ENCODE measurements at regions not wholly inside any gene's neighbourhood (a gene's known extent, or its start where the extent isn't known, plus 50 kb on each side); places are given as distances from the start of the nearest gene placed in this dataset.

DNA sequence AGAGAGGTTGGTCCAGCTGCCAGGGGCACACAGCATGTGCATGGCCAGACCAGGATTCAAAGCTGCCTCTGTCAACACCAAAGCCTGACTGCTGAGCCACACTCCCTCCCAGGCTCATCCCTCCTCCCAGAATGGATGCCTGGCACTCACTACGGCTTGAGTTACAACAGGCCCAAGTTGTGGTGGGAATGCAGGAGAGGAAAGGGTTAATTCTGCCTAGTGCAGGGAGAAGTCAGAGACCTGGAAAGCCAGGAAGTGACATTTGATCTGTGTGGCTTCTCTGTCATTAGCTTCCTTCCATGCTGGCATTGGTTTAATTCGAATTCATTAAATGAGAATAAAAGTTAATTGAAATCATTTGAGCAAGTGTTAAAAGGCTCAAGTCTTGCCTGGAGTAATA, 150.0 kb downstream of the NSG2 start:
- ChIA-PET POLR2A (no interaction called here), CTCF (no interaction called here)
- ATAC-seq (no peak), DNase-seq (no peak)
- no peak overlapping the region for H3K27ac Mint-ChIP-seq
- intact Hi-C loops (cut with DNase I, micrococcal nuclease): no loop called here
- H3K4me1 Mint-ChIP-seq: no peaks in the 10 kb centered on the region
- no peaks in the 10 kb centered on the region for H3K9me3 Mint-ChIP-seq (ENCODE audit: low read depth)
- peaks cover 2% of the 10 kb centered on the region for H3K27me3 Mint-ChIP-seq
- H3K36me3 Mint-ChIP-seq (ENCODE audit: low read depth): no peaks in the 10 kb centered on the region
- no peak overlapping the region for H3K4me3 Mint-ChIP-seq

DNA sequence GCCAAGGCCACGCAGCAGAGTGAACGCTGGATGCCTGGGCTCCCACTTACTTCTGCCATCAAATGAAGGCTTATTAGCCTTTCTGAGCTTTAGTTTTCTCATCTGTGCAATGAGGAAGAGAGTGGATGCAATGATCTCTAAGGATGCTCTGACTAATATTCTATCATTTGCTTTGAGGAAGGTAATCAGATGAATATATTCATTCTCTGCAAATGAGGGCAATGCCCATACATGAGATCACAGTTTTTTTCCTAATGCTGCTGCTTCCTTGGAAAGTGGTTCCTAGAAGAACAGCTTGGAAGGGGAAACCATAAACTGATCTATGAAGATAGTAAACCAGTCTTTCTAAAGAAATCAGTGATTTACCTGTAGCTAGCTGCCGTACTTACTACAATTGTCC, 152.4 kb downstream of the NSG2 start:
- DNase-seq (no peak), ATAC-seq (no peak)
- CTCF ChIA-PET: no interaction called here
- POLR2A ChIA-PET: no interaction called here
- intact Hi-C loops (cut with DNase I, micrococcal nuclease): no loop called here
- Mint-ChIP-seq H3K9me3 (ENCODE audit: low read depth) (no peaks in the 10 kb centered on the region), H3K4me3 (no peak overlapping the region), H3K4me1 (no peaks in the 10 kb centered on the region), H3K27me3 (peaks cover 4% of the 10 kb centered on the region), H3K36me3 (ENCODE audit: low read depth) (no peaks in the 10 kb centered on the region), H3K27ac (no peak overlapping the region)

DNA sequence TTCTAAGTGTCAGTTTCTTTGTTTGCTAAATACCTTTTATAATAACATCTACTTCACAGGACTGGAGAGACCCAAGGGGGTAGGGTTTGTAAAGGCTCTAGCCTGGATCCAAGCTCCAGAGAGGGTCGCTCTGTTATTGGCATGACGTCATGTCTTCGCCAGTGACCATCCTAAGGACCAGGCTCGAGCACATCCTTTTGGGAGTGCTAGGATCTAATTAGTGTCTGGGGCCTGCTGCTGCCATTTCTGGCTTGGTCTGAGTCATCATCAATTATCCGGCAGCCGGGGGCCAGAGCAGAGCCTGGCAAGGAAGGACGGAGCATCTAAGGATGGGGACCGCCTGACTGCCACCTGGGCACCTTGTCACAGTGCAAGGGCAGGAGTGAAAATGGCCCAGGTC, 153.0 kb downstream of the NSG2 start:
- DNase-seq: no peak
- Mint-ChIP-seq H3K9me3 (ENCODE audit: low read depth) (no peaks in the 10 kb centered on the region), H3K27me3 (peaks cover 4% of the 10 kb centered on the region), H3K27ac (no peak overlapping the region), H3K4me3 (no peak overlapping the region), H3K36me3 (ENCODE audit: low read depth) (no peaks in the 10 kb centered on the region), H3K4me1 (no peaks in the 10 kb centered on the region)
- ChIA-PET CTCF (no interaction called here), POLR2A (no interaction called here)
- intact Hi-C loops (cut with DNase I, micrococcal nuclease): no loop called here
- no peak for ATAC-seq

DNA sequence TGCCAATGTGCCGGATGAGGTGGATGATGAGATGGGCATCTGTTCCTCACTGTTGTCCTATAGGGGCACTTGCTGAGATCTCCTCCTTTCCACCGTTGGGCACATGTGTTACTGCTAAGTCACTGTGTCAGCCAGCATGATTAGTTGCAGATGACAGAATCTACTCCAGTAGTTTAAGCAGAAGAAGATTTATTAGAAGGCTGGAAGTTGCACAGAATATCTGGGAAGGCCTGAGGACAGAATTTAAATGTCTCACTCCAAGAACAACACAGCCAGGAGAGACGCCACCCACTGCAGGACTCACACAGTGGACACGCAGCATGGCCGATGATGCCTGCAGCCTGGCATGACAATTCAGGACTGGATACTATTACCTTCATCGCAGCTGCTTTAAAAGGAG, 157.5 kb downstream of the NSG2 start:
- intact Hi-C loops (cut with DNase I, micrococcal nuclease): no loop called here
- H3K4me1 Mint-ChIP-seq: no peaks in the 10 kb centered on the region
- H3K4me3 Mint-ChIP-seq: no peak overlapping the region
- peaks cover 2% of the 10 kb centered on the region for H3K27me3 Mint-ChIP-seq
- H3K9me3 Mint-ChIP-seq (ENCODE audit: low read depth): no peaks in the 10 kb centered on the region
- ATAC-seq: no peak
- POLR2A ChIA-PET: no interaction called here
- H3K27ac Mint-ChIP-seq: no peak overlapping the region
- CTCF ChIA-PET: no interaction called here
- DNase-seq: no peak
- no peaks in the 10 kb centered on the region for H3K36me3 Mint-ChIP-seq (ENCODE audit: low read depth)

DNA sequence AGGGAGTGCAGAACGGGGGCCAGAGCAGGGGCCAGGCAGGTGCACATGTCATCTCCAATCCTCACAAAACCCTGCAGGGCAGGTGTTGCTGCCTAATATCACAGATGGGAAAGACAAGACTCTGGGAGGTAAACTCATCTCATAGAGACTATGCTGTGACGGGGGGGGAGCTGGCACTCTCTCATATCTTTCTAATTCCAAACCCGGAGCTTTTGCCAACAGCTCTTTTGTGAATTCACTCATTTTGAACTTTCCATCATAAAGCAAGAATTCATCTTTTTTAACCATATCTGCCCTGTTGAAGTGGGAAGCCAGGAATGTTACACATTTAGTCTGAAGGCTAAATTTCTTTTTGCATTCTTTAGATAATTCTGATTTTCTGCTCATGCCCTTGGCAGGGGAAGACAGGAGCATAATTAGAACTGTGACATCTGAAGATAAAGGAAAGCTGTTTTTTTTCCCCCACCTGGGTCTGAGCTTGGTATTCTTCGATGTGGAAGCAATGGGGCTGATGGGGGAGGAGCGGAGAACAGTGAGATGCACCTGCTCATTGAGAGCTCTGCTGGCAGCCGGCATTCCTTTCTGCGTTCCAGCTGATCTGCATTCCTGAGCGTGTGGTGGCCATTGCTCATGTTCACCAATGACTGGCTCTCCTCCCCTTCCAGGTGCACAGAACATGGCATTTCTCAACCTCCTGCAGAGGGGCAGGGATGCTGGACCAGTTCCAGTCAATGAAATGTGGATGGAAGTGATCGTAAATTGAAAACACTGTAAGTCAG, 159.2 kb downstream of the NSG2 start:
- no peak for DNase-seq
- no peaks in the 10 kb centered on the region for H3K9me3 Mint-ChIP-seq (ENCODE audit: low read depth)
- no peaks in the 10 kb centered on the region for H3K4me1 Mint-ChIP-seq
- H3K36me3 Mint-ChIP-seq (ENCODE audit: low read depth): no peaks in the 10 kb centered on the region
- no peak for ATAC-seq
- intact Hi-C loops (cut with DNase I, micrococcal nuclease): no loop called here
- peaks cover 5% of the 10 kb centered on the region for H3K27me3 Mint-ChIP-seq
- no peak overlapping the region for H3K4me3 Mint-ChIP-seq
- no peak overlapping the region for H3K27ac Mint-ChIP-seq
- POLR2A ChIA-PET: no interaction called here
- CTCF ChIA-PET: interaction anchor here (0.6 kb wide), 1 partner anchor 13 kb away, joined by 3 read pairs; no protein-coding TSS in a partner anchor

DNA sequence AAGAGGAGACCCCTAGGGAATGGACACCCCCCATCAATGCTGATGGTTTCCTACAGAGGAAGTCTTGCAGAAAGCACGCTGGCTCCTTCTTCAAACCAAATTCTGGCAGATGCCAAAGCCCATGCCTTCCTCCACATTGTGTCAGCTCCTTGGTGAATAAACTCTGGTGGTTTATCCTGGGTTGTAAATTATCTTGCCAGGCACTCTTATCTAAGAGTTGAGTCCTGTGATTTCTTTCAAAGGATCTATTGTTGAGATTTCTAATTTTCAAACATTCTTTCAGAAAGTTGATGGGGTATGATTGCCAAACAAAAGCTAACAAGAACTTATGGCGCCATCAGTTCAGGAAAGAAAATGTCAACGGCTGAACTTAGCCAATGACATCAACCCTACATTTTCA, 160.4 kb downstream of the NSG2 start:
- Mint-ChIP-seq H3K27me3 (peaks cover 9% of the 10 kb centered on the region), H3K4me3 (no peak overlapping the region), H3K4me1 (no peaks in the 10 kb centered on the region), H3K27ac (no peak overlapping the region), H3K9me3 (ENCODE audit: low read depth) (no peaks in the 10 kb centered on the region), H3K36me3 (ENCODE audit: low read depth) (no peaks in the 10 kb centered on the region)
- no peak for ATAC-seq
- no peak for DNase-seq
- POLR2A ChIA-PET: no interaction called here
- intact Hi-C loops (cut with DNase I, micrococcal nuclease): no loop called here
- CTCF ChIA-PET: no interaction called here

DNA sequence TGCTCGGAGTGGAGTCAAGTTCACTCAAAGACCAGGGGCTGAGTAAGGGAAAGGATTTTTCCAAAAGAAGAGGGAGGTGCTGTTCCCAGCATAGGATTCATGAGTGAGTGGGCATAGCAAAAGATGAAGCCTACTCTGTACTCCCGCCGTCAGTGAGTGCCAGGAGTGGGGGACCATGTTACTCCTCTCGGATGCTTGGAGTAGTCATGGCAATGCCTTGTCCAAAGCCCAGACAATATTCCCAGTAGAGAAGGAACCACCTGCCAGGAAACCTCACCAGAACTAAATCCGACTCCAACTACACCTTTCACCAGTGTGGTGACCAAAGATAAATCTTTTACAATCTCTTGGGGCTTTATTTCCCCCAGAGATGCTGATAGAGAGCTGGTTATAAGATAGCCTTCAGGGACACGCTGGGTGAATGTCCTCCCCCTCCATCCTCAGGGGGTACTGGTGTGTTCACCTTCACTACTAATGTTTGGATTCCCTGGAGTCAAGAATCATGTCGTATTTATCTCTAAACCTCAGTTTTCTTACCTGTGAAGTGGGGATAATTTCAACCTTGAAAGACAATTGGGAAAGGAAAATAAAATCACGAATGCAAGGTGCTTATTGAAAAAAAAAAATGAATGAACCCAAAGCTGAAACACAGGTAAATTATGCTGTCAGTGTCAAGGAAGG, 165.2 kb downstream of the NSG2 start:
- ATAC-seq (no peak), DNase-seq (no peak)
- Mint-ChIP-seq H3K27me3 (peaks cover 7% of the 10 kb centered on the region), H3K27ac (no peak overlapping the region), H3K4me1 (no peaks in the 10 kb centered on the region), H3K4me3 (no peak overlapping the region), H3K9me3 (ENCODE audit: low read depth) (no peaks in the 10 kb centered on the region), H3K36me3 (ENCODE audit: low read depth) (no peaks in the 10 kb centered on the region)
- intact Hi-C loops (cut with DNase I, micrococcal nuclease): no loop called here
- ChIA-PET POLR2A (no interaction called here), CTCF (interaction anchor here (0.6 kb wide), 1 partner anchor 52 kb away, joined by 3 read pairs; no protein-coding TSS in a partner anchor)

DNA sequence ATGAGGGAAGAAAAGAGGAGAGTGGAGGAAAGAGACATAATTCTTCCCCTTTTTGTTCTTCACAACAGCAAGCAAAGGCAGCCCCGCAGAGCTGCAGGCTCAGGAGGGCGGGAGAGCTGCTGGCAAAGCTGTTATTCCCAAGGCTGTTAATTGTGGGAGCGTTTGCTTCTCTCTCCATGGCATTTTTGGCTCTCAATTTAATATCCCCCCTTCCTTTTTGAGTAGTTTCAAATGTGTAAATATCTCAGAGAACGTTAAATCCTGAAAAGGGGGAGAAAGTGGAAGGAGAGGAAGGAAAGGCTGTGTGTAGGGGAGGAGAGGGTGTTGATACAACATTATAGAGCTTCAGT, 165.7 kb downstream of the NSG2 start:
- no peak for DNase-seq
- POLR2A ChIA-PET: no interaction called here
- Mint-ChIP-seq H3K4me1 (no peaks in the 10 kb centered on the region), H3K4me3 (no peak overlapping the region), H3K27me3 (peaks cover 7% of the 10 kb centered on the region), H3K9me3 (ENCODE audit: low read depth) (no peaks in the 10 kb centered on the region), H3K27ac (no peak overlapping the region), H3K36me3 (ENCODE audit: low read depth) (no peaks in the 10 kb centered on the region)
- intact Hi-C loops (cut with DNase I, micrococcal nuclease): no loop called here
- ATAC-seq: no peak
- CTCF ChIA-PET: interaction anchor here (0.6 kb wide), 1 partner anchor 52 kb away, joined by 3 read pairs; no protein-coding TSS in a partner anchor

DNA sequence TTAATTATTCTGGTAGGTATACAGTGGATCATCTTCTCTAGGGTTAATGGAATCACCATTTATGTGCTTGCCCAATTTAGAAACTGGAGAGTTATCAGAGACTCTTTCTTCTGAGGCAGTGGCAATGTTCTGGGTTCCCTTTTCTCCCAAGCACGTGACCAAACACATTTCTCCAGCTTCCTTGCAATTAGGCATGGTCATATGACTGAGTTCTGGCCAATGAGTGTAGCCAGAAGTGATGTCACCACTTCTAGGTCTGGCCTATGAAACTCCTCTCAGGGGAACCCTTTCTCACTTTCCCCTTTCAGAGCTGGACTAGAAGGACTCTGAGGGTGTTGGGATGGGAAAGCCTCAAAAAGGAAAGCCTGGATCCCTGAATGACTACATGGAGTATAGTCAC, 172.0 kb downstream of the NSG2 start:
- intact Hi-C loops (cut with DNase I, micrococcal nuclease): no loop called here
- POLR2A ChIA-PET: no interaction called here
- no peak for DNase-seq
- no peak for ATAC-seq
- H3K27me3 Mint-ChIP-seq: no peaks in the 10 kb centered on the region
- no peaks in the 10 kb centered on the region for H3K9me3 Mint-ChIP-seq (ENCODE audit: low read depth)
- no peaks in the 10 kb centered on the region for H3K4me1 Mint-ChIP-seq
- CTCF ChIA-PET: no interaction called here
- H3K4me3 Mint-ChIP-seq: no peak overlapping the region
- no peaks in the 10 kb centered on the region for H3K36me3 Mint-ChIP-seq (ENCODE audit: low read depth)
- H3K27ac Mint-ChIP-seq: no peak overlapping the region

DNA sequence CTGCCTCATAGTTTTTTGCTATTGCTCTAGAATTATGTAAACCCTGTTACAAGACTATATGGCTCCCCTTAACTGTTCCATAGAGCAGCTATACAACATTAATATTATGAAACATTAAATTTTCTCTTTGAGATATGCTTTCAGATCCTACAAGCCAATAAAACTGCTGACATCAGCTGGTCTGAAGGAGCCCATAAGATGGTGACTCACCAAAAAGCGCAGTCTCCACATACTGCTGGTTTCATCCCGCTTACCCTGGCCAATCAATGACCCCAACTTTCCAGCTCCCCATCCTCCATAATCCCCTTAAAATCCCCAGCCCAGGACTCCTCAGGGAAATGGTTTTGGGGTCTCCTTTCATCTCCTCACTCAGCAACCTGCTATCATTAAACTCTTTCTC, 172.7 kb downstream of the NSG2 start:
- no peaks in the 10 kb centered on the region for H3K4me1 Mint-ChIP-seq
- no peaks in the 10 kb centered on the region for H3K27me3 Mint-ChIP-seq
- no peaks in the 10 kb centered on the region for H3K36me3 Mint-ChIP-seq (ENCODE audit: low read depth)
- no peaks in the 10 kb centered on the region for H3K9me3 Mint-ChIP-seq (ENCODE audit: low read depth)
- no peak overlapping the region for H3K27ac Mint-ChIP-seq
- ATAC-seq (no peak), DNase-seq (no peak)
- intact Hi-C loops (cut with DNase I, micrococcal nuclease): no loop called here
- CTCF ChIA-PET: interaction anchor here (0.6 kb wide), 2 partner anchors 14 to 512 kb away, joined by 3 read pairs; no protein-coding TSS in a partner anchor
- H3K4me3 Mint-ChIP-seq: no peak overlapping the region
- POLR2A ChIA-PET: no interaction called here

DNA sequence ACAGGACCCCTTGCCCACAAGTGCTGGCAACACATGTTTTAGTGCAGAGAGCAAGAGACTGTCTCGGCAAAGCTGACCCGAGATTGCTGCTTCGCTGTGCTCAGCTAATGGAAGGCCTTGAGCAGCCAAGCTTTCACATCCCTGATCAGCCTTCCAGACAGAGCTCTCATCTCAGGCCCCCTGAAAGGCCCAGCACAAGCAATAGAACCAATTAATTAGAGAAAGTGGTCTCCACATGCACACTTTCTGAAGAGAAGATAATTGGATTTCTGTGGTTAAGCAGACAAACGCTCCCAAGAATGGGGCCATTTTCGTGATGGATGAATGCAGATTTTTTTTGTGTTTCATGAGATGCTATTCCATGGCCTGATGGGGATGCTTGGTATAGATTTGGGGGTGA, 174.9 kb downstream of the NSG2 start:
- H3K27me3 Mint-ChIP-seq: peaks cover 1% of the 10 kb centered on the region
- H3K4me3 Mint-ChIP-seq: no peak overlapping the region
- no peak for ATAC-seq
- ChIA-PET POLR2A (no interaction called here), CTCF (interaction anchor here (0.6 kb wide), 1 partner anchor 683 kb away, joined by 3 read pairs; no protein-coding TSS in a partner anchor)
- H3K27ac Mint-ChIP-seq: no peak overlapping the region
- intact Hi-C loops (cut with DNase I, micrococcal nuclease): no loop called here
- H3K4me1 Mint-ChIP-seq: no peaks in the 10 kb centered on the region
- no peak for DNase-seq
- no peaks in the 10 kb centered on the region for H3K36me3 Mint-ChIP-seq (ENCODE audit: low read depth)
- H3K9me3 Mint-ChIP-seq (ENCODE audit: low read depth): no peaks in the 10 kb centered on the region

DNA sequence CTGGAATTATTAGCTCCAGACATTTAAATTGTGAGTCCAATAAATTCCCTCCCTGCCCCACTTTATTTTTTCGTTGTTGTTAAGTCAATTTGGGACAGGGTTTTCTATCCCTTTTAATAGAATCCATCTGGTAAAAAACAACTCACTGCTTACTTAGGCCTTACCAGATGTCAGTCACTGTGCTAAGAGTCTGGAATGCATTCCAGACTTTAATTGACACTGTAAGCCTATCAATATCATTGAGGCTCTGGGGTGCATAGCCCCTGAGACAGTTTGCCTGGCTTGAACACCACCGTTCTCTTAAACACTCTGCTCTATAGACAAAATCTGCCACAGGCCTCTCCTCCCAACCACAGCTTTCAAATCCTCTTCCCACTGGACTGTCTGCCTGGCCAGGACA, 175.9 kb downstream of the NSG2 start:
- POLR2A ChIA-PET: no interaction called here
- Mint-ChIP-seq H3K36me3 (ENCODE audit: low read depth) (no peaks in the 10 kb centered on the region), H3K4me1 (no peaks in the 10 kb centered on the region), H3K27me3 (peaks cover 5% of the 10 kb centered on the region), H3K9me3 (ENCODE audit: low read depth) (no peaks in the 10 kb centered on the region), H3K4me3 (no peak overlapping the region), H3K27ac (no peak overlapping the region)
- no peak for ATAC-seq
- intact Hi-C loops (cut with DNase I, micrococcal nuclease): no loop called here
- no peak for DNase-seq
- CTCF ChIA-PET: no interaction called here

Measured in activated CD4-positive, alpha-beta T cell treated with anti-CD3 and anti-CD28 coated beads for 36 hours (primary cell).